Endothelial cell of umbilical vein (primary cell): ENCODE measurements at regions not wholly inside any gene's neighbourhood (a gene's known extent, or its start where the extent isn't known, plus 50 kb on each side); places are given as distances from the start of the nearest gene placed in this dataset.

ENCODE experiments used
- CTCF ChIP-seq, 2 donors: IDR thresholded peaks; 1 replicate in 1 of 2; 2 replicates in 1 of 2; pipeline ENCODE4 v1.5.1; 2011; ENCODE audit warnings: low read length in 2 of 2, mild to moderate bottlenecking in 2 of 2, moderate library complexity in 2 of 2, control low read depth in 1 of 2, inconsistent platforms in 1 of 2, low read depth in 1 of 2; ENCODE audit not compliant: insufficient read depth in 1 of 2; ENCODE audit errors: extremely low read depth in 1 of 2
- EZH2 ChIP-seq: IDR thresholded peaks from 2 replicates; pipeline ENCODE4 v1.6.1; 2012; ENCODE audit warnings: borderline replicate concordance, low read depth, mild to moderate bottlenecking, moderate library complexity, low read length, inconsistent platforms; ENCODE audit not compliant: severe bottlenecking
- FOS ChIP-seq: IDR thresholded peaks from 2 replicates; pipeline ENCODE4 v1.6.1; 2011; ENCODE audit warnings: mild to moderate bottlenecking, low read length, moderate library complexity, borderline replicate concordance; ENCODE audit not compliant: insufficient read depth
- GATA2 ChIP-seq: IDR thresholded peaks from 2 replicates; pipeline ENCODE4 v1.7.0; 2011; ENCODE audit warnings: low read depth, mild to moderate bottlenecking, moderate library complexity, mixed read lengths, low read length; ENCODE audit not compliant: insufficient read length, insufficient read depth
- JUN ChIP-seq: IDR thresholded peaks from 2 replicates; pipeline ENCODE4 v1.6.1; 2011; ENCODE audit warnings: borderline replicate concordance, low read depth; ENCODE audit not compliant: insufficient read length, insufficient read depth
- MAX ChIP-seq: IDR thresholded peaks from 2 replicates; pipeline ENCODE4 v1.6.1; 2011; ENCODE audit not compliant: insufficient read depth, insufficient read length
- MYC ChIP-seq: IDR thresholded peaks from one replicate; pipeline ENCODE4 v1.6.1; 2011; ENCODE audit warnings: mild to moderate bottlenecking, low read depth, low read length
- POLR2A ChIP-seq: IDR thresholded peaks from 2 replicates; pipeline ENCODE4 v1.6.1; 2012; ENCODE audit warnings: low read depth, mild to moderate bottlenecking, control low read depth, low read length
- POLR2AphosphoS5 ChIP-seq: IDR thresholded peaks from 2 replicates; pipeline ENCODE4 v1.6.1; 2012; ENCODE audit warnings: low read depth, mild to moderate bottlenecking, control low read depth, low read length, moderate library complexity; ENCODE audit not compliant: insufficient read depth

- TF ChIP-seq CTCF (IDR thresholded peaks at IDR 0.05; ENCODE audit: extremely low read depth in 1 of 2, insufficient read depth in 1 of 2, low read depth in 1 of 2, low read length in 2 of 2) (no peak), POLR2A (no peak), JUN (no peak), POLR2AphosphoS5 (no peak), MAX (no peak), EZH2 (no peak), FOS (no peak), GATA2 (no peak), MYC (no peak)
Observed at GRCh38 chr3:151600783-151601182, 132.9 kb upstream of the AADACL2 start.
